NCI-H2196 treated with DMSO at 0.1 percent for 48 hours (cell line): ENCODE measurements at regions not wholly inside any gene's neighbourhood (a gene's known extent, or its start where the extent isn't known, plus 50 kb on each side); places are given as distances from the start of the nearest gene placed in this dataset.
"Not testable (repeated sequence)": the region's sequence is repeated elsewhere in the genome, so short reads cannot be mapped to it uniquely, and the experiment has no call there.

Experiments
- DNase-seq: peaks from one replicate; lab custom pipeline; 2025; ENCODE audit not compliant: unreplicated experiment; lab: John Stamatoyannopoulos, UW

DNA sequence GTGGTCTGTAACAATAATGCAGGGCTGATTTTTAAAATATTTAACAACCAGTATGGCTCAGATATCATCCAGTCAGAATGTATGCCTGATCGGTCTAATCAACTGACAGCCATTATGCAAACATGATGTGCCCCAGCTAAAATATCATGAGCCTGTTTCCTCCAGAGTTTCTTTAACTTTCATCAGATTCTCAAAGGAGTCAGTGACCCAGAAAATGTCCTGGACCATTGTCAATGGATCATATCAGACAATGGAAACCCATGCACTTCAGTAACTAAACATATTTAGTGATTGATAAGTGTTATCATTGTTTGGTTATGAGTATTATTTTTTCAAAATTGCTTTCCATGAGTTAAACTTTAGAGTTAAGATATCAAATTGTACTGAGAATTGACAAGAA lies 173.5 kb downstream of the LMBRD1 start:
- no peak for DNase-seq

GRCh38 chr6:69622924-69623323 lies 173.9 kb downstream of the LMBRD1 start:
- no peak for DNase-seq

GRCh38 chr6:69622230-69622629 lies 174.6 kb downstream of the LMBRD1 start:
- DNase-seq: peak; percentile 54

DNA sequence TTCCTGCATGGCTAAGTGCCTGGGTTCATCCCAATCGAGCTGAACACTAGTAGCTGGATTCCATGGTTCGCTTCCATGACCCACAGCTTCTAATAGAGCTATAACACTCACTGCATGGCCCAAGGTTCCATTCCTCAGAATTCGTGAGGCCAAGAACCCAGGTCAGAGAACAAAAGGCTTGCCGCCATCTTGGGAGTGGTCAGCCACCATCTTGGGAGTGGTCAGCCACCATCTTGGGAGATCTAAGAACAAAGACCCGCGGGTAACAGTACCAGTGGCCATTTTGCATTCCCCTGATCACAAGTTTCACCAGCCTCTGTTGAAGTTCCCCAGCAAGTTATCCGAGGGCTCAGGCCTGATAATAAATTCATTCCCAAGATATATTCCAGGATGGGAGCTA lies 179.6 kb downstream of the LMBRD1 start:
- no peak for DNase-seq

- DNase-seq: no peak
These were observed 186.9 kb downstream of the LMBRD1 start for GRCh38 chr6:69609836-69610472.

DNA sequence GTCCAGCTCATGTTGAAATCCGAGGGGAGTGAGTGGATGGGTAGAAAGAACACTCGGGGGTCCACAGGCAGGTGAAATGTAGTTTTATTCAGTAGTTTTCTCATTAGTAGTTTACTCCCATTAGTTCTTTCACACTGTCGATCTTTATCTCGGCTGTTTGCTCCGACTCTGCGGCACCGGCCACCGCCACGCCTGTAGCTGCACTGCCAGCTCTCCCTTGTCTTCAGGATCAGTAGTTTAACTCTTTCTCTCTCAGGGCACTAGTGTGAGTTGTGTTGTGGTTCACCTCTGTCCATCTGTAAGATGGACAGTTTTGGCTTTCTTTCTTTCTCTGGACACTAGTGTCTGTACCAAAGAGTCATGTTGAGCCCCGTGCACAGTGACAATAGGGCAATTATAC lies 195.7 kb downstream of the LMBRD1 start:
- no peak for DNase-seq

- no peak for DNase-seq
These were observed 202.4 kb downstream of the LMBRD1 start for GRCh38 chr6:69594405-69594804.

GRCh38 chr6:69593706-69594105 lies 203.1 kb downstream of the LMBRD1 start:
- no peak for DNase-seq

GRCh38 chr6:69589626-69590025 lies 207.2 kb downstream of the LMBRD1 start:
- DNase-seq: no peak

DNA sequence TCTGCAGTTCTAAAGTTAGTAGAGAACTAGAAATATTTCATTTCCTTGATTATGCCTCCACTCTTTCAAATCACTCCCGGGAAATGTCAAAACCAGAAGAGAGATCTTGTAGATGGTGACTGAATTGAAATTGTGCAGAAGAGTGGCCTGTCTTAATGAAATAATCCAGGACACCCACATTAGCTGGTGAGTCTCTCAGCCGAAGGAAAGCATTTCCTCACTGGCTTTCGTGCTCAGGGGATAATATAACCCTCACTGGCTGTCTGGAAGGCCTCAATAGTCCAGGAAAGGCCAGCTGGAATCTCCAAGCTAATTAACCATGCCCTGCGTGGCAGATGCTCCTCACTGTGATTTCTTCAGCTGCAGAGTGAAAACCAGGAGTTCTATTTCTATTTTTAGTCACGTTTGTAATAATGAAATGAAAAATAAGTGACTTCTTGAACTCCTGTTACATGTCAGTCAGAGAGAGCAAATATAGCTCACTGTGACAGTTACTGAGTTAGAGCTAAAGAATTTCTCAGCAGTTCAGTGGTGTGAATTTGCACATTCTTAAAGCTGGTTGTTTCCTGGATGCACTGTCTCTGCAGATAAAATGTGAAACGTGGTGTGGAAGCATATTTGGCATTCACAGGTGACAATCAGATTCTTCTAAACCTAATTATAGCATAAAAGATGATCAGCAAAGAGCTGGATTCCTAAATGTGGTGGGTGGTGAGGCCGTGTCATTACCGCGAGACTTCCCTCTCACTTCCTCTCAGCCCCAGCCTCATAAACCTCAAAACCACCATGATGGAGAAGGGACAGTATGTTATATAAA lies 211.7 kb downstream of the LMBRD1 start:
- no peak for DNase-seq

GRCh38 chr6:69584536-69584912 lies 212.3 kb downstream of the LMBRD1 start:
- DNase-seq: no peak

- no peak for DNase-seq
These were observed 215.2 kb downstream of the LMBRD1 start for GRCh38 chr6:69581581-69581980.

DNA sequence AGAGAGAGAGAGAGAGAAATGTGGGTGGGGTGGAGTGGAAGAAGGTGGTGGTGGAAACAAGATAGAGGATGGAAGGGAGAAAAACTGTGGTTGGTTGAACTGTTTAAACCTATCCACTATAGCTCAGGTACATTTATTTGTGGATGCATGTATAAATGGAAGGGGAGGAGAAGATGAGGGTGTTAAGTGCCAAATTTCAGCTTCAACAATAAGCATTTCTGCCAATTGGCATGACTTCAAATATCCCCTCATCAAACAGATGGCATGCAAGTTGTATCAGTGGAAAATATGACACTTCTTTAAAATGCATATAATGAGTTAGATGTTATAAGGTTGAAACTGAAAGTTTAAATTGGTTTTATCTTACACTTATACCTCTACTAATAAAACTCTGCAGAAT lies 216.1 kb downstream of the LMBRD1 start:
- DNase-seq: no peak

- DNase-seq: no peak
These were observed 218.4 kb downstream of the LMBRD1 start for GRCh38 chr6:69578361-69578890.

GRCh38 chr6:69571234-69571633 lies 225.6 kb downstream of the LMBRD1 start:
- DNase-seq: no peak

DNA sequence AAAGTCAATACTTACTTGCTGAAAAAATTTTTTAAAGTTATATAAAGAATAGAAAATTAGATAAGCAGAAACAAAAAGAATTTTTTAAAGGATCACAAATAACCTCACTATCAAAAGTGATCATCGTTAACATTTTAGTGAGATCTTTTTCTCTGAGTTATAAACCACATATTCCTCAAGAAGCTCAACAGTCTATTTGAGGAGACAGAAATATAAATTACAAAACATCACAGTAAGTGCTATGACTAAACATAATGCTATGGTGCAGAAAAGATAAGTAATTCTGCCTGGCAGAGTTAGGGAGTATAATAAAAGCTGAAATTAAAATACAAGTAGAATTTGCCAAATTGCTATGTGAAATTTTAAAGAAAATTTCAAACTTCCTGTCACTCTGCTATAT lies 226.7 kb downstream of the LMBRD1 start:
- DNase-seq: no peak

DNA sequence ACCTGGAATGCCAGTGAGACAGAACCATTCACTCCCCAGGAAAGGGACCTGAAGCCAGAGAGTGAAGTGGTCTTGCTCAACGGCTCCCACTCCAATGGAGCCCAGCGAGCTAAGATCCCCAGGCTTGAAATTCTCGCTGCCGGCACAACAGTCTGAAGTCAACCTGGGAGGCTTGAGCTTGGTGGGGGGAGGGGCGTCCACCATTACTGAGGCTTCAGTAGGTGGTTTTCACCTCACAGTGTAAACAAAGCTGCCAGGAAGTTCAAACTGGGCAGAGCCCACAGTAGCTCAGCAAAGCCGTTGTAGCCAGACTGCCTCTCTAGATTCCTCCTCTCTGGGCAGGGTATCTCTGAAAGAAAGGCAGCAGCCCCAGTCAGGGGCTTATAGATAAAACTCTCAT lies 236.2 kb downstream of the LMBRD1 start:
- DNase-seq: not testable (repeated sequence)

DNA sequence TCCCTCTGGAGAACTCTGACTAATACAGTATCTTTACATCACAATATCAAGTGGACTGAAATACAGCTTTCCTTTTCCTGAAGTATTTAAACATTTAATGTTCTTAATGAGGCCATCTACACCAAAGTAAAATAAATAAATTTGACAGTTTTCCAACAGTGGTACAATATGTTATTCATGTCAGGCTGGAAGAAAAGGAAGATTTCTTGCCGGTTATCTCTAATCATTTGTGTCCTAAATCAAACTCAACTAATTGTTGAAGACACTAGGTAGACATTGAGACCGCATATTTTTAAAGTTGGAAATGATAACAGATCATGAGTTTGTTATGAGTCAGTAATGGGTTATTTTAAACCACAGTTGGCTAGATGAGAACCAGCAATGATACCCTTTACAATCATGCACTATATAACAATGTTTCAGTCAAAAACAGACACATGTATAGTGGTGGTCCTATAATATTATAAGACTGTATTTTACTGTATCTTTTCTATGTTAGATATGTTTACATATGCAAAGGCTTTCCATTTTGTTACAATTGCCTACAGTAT lies 241.6 kb downstream of the LMBRD1 start:
- DNase-seq: no peak

DNA sequence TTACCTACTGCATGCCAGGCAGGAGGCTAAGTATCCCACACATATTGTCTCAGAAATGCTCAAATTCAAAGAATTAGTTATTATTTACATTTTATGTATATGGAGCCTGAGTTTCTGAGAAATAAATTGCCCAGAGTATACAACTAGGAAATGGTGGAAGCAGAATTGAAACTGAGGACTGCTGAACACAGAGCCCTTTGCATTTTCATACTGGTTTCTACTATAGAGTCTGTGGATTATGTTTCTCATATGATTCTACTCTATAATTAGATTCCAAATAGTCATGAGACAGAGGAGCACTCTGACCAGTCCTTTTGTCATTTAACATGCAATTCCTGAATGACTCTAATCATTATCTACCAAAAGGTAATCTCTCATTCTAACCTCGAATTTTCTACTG lies 254.3 kb downstream of the LMBRD1 start:
- no peak for DNase-seq

GRCh38 chr6:69527921-69528476 lies 268.8 kb downstream of the LMBRD1 start:
- no peak for DNase-seq

GRCh38 chr6:69515480-69515879 lies 281.3 kb downstream of the LMBRD1 start:
- DNase-seq: not testable (repeated sequence)

- DNase-seq: no peak
These were observed 302.2 kb downstream of the LMBRD1 start for GRCh38 chr6:69494595-69494994.
